ENCODE measurements at regions not wholly inside any gene's neighbourhood (a gene's known extent, or its start where the extent isn't known, plus 50 kb on each side); places are given as distances from the start of the nearest gene placed in this dataset.

GRCh38 chr9:4435197-4435596 is 55.1 kb upstream of the SLC1A1 start:
- no peak for DNase-seq

GRCh38 chr9:4433379-4433778 is 56.9 kb upstream of the SLC1A1 start:
- no peak for DNase-seq

GRCh38 chr9:4430432-4431261 is 59.6 kb upstream of the SLC1A1 start:
- DNase-seq: no peak

GRCh38 chr9:4425319-4426045 is 64.8 kb upstream of the SLC1A1 start:
- DNase-seq: no peak

GRCh38 chr9:4424891-4425290 is 65.4 kb upstream of the SLC1A1 start:
- DNase-seq: no peak

GRCh38 chr9:4424038-4424437 is 66.2 kb upstream of the SLC1A1 start:
- DNase-seq: no peak

- DNase-seq: peak; percentile 80
Observed at GRCh38 chr9:4423207-4423610, 67.1 kb upstream of the SLC1A1 start.

GRCh38 chr9:4422495-4422894 is 67.8 kb upstream of the SLC1A1 start:
- DNase-seq: no peak

GRCh38 chr9:4421847-4422246 is 68.4 kb upstream of the SLC1A1 start:
- DNase-seq: no peak

GRCh38 chr9:4420351-4420750 is 69.9 kb upstream of the SLC1A1 start:
- no peak for DNase-seq

GRCh38 chr9:4417578-4418325 is 72.5 kb upstream of the SLC1A1 start:
- DNase-seq: no peak

- DNase-seq: no peak
Observed at GRCh38 chr9:4416467-4416866, 73.8 kb upstream of the SLC1A1 start.

GRCh38 chr9:4415281-4415680 is 75.0 kb upstream of the SLC1A1 start:
- no peak for DNase-seq

- no peak for DNase-seq
Observed at GRCh38 chr9:4413856-4414255, 76.4 kb upstream of the SLC1A1 start.

- no peak for DNase-seq
Observed at GRCh38 chr9:4404156-4404555, 86.1 kb upstream of the SLC1A1 start.

- DNase-seq: no peak
Observed at GRCh38 chr9:4402501-4402900, 87.8 kb upstream of the SLC1A1 start.

- no peak for DNase-seq
Observed at GRCh38 chr9:4400731-4401130, 89.5 kb upstream of the SLC1A1 start.

GRCh38 chr9:4397917-4398316 is 92.4 kb upstream of the SLC1A1 start:
- DNase-seq: no peak

GRCh38 chr9:4393806-4394523 is 94.1 kb upstream of the GLIS3 start:
- DNase-seq: no peak

GRCh38 chr9:4389755-4390154 is 89.9 kb upstream of the GLIS3 start:
- no peak for DNase-seq

GRCh38 chr9:4389003-4389402 is 89.1 kb upstream of the GLIS3 start:
- no peak for DNase-seq

GRCh38 chr9:4386819-4387218 is 87.0 kb upstream of the GLIS3 start:
- no peak for DNase-seq

- DNase-seq: no peak
Observed at GRCh38 chr9:4384750-4385149, 84.9 kb upstream of the GLIS3 start.
